ENCODE measurements at regions not wholly inside any gene's neighbourhood (a gene's known extent, or its start where the extent isn't known, plus 50 kb on each side); places are given as distances from the start of the nearest gene placed in this dataset.

DNA sequence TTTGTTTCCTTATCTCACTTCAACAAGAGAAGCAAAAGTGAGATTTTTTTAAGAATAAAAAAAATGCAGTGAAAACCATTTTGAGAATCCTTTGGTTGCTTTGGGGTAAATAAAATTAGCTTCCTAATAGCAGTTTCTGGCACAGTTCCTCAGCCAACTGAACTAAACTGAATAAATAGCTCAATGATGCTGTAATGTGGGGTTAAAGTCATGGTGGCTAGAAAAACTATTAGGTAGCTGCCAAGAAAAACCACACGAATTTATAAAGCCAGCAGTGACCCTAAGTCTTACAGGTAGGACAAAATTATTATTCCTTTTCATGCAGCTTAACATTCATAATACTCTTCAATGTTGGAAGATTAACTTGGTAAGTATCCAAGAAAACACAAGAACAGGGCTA, 142.4 kb downstream of the APIP start:
- no peak for TF ChIP-seq CTCF (IDR thresholded peaks at IDR 0.05; ENCODE audit: insufficient read depth, low read depth, low read length)
- TF ChIP-seq EZH2 (IDR thresholded peaks at IDR 0.05; ENCODE audit: insufficient read depth, low read length) = no peak

All from astrocyte (in vitro differentiated cells and primary cell).